Gastrocnemius medialis (tissue), 4 donors: ENCODE measurements at regions not wholly inside any gene's neighbourhood (a gene's known extent, or its start where the extent isn't known, plus 50 kb on each side); places are given as distances from the start of the nearest gene placed in this dataset.

Experiments used
- CTCF ChIP-seq, 5 experiments: fragments of 450-650 bp in 3 of 5; fragments of 200-600 bp in 2 of 5; sonication (generic) in 2 of 5; IDR thresholded peaks in 4 of 5; conservative IDR thresholded peaks in 1 of 5; 1 replicate in 4 of 5; 2 replicates in 1 of 5; pipeline ENCODE4 v1.5.1; 2016 to 2019; ENCODE audit warnings: antibody characterized with exemption in 5 of 5, mild to moderate bottlenecking in 3 of 5, moderate library complexity in 3 of 5
- POLR2A ChIP-seq, 2 donors: fragments of 450-650 bp; IDR thresholded peaks; one replicate each; pipeline ENCODE4 v1.6.1; 2017; ENCODE audit warnings: antibody characterized with exemption in 2 of 2, mild to moderate bottlenecking in 2 of 2, moderate library complexity in 2 of 2

- TF ChIP-seq CTCF (IDR thresholded peaks at IDR 0.05 in 4 of 5, conservative IDR thresholded peaks at IDR 0.05 in 1 of 5) (no peak), POLR2A (IDR thresholded peaks at IDR 0.05) (no peak)
Measured at GRCh38 chr6:1057490-1058135, 254.3 kb upstream of the FOXQ1 start.
